ENCODE measurements at regions not wholly inside any gene's neighbourhood (a gene's known extent, or its start where the extent isn't known, plus 50 kb on each side); places are given as distances from the start of the nearest gene placed in this dataset.

DNA sequence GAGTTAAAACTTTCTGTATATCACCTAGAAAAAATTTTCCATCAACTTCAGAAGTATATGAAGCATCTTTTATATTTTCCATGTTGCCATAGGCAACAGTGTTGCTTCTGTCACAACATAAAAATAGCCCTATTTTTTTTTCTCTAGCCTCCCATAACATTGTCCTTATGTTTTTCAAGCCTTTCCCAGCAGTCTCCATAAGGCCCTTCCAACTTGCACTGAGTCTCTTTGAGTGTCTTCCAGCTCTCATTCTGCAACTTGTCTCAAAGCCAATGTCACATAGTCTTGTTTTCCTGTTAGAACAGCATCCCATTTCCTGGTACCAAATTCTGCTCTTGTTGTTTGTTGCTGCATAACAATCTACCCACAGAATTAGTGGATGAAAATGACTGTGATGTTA lies 1055.5 kb upstream of the GHITM start:
- TF ChIP-seq CTCF (IDR thresholded peaks at IDR 0.05), result no peak
- H3K27ac Mint-ChIP-seq, result no peak overlapping the region
- DNase-seq, result no peak
- H3K9me3 Mint-ChIP-seq, result peaks cover 21% of the 10 kb centered on the region
- H3K4me1 Mint-ChIP-seq (ENCODE audit: low read depth), result no peaks in the 10 kb centered on the region
- no peak overlapping the region for H3K4me3 Mint-ChIP-seq
- no peaks in the 10 kb centered on the region for H3K36me3 Mint-ChIP-seq (ENCODE audit: low read depth)
- H3K27me3 Mint-ChIP-seq (ENCODE audit: insufficient read depth), result peaks cover 2% of the 10 kb centered on the region; the same call in 1 of the 2 replicates

DNA sequence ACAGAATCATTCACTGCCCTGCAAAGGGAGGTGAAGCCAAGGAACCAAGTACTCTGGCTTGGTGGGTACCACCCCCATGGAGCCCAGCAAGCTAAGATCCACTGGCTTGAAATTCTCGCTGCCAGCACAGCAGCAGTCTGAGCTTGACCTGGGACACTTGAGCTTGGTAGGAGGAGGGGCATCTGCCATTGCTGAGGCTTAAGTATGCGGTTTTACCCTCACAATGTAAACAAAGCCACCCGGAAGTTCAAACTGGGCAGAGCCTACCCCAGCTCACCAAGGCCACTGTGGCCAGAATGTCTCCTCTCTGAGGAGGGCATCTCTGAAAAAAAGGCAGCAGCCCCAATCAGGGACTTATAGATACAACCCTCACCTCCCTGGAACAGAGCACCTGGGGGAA lies 1050.0 kb upstream of the GHITM start:
- Mint-ChIP-seq H3K27ac (no peak overlapping the region), H3K4me1 (ENCODE audit: low read depth) (no peaks in the 10 kb centered on the region), H3K4me3 (no peak overlapping the region), H3K27me3 (ENCODE audit: insufficient read depth) (no peaks in the 10 kb centered on the region), H3K9me3 (peaks cover 24% of the 10 kb centered on the region), H3K36me3 (ENCODE audit: low read depth) (no peaks in the 10 kb centered on the region)
- no peak for TF ChIP-seq CTCF (IDR thresholded peaks at IDR 0.05)
- no peak for DNase-seq

DNA sequence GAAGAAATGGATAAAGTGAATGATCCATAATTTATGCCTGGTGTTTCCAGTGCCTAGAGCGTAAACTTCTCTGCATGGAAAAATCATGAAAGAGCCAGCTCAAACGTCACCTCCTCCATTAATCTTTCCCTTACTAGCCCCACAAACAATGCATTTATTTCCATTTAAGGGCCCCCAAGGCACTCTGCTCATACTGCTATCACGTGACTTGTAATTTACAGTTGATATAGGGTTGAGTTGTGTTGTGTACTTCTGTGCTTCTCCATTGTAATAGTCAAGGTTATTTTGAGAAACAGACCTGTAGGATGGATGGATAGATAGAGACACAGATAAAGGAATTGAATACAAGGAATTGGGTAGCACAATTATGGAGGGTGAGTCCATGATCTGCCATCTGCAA lies 1034.7 kb upstream of the GHITM start:
- no peak overlapping the region for H3K27ac Mint-ChIP-seq
- no peaks in the 10 kb centered on the region for H3K4me1 Mint-ChIP-seq (ENCODE audit: low read depth)
- no peak for TF ChIP-seq CTCF (IDR thresholded peaks at IDR 0.05)
- no peak for DNase-seq
- H3K36me3 Mint-ChIP-seq (ENCODE audit: low read depth), result no peaks in the 10 kb centered on the region; the same call in 1 of the 2 replicates
- no peak overlapping the region for H3K4me3 Mint-ChIP-seq
- peaks cover 21% of the 10 kb centered on the region for H3K9me3 Mint-ChIP-seq
- H3K27me3 Mint-ChIP-seq (ENCODE audit: insufficient read depth), result no peaks in the 10 kb centered on the region

DNA sequence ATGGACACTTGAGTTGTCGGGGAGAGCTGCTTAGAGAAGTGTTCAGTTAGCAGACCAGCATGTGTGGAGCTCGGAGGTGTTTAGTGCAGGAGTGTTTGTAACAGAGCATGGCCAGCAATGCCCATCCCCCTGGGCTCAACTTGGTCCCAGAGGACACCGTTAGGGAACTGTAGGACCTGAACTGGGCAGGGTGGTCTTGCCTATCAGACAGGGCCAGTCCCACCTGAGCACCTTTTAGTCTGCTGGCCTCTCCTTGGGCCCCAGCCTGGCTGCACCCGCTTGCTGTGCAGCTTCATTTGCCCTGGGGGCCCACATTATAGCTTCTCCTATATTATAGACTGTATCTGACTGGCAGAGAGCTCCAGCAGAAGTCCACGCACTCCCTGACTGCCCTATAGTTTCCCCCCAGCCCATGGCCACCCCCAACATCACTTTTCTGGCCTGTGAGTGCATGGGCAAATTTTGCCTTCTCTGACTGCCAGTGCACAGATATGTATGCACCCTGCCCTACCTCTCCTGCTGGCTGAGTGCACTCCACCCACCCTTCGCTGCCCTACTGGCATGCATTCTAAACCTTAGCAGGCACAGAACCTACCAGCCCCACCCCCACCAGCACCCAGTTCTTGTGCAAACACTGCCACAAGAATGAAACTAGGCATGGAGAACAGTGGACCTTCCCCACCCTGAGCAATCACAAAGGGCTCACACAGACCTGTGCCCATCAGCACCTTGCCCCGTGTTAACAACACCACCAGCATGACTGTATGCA lies 1030.6 kb upstream of the GHITM start:
- Mint-ChIP-seq H3K4me1 (ENCODE audit: low read depth) (no peaks in the 10 kb centered on the region), H3K4me3 (no peak overlapping the region), H3K9me3 (peaks cover 43% of the 10 kb centered on the region), H3K36me3 (ENCODE audit: low read depth) (no peaks in the 10 kb centered on the region; the same call in 1 of the 2 replicates), H3K27ac (no peak overlapping the region), H3K27me3 (ENCODE audit: insufficient read depth) (no peaks in the 10 kb centered on the region)
- DNase-seq, result no peak
- TF ChIP-seq CTCF (IDR thresholded peaks at IDR 0.05), result no peak

GRCh38 chr10:83119346-83119745 lies 1020.0 kb upstream of the GHITM start:
- Mint-ChIP-seq H3K36me3 (ENCODE audit: low read depth) (no peaks in the 10 kb centered on the region), H3K27me3 (ENCODE audit: insufficient read depth) (no peaks in the 10 kb centered on the region), H3K4me1 (ENCODE audit: low read depth) (no peaks in the 10 kb centered on the region), H3K27ac (no peak overlapping the region), H3K9me3 (peaks cover 21% of the 10 kb centered on the region), H3K4me3 (no peak overlapping the region)
- no peak for TF ChIP-seq CTCF (IDR thresholded peaks at IDR 0.05)
- DNase-seq, result no peak
